Hypothalamus (tissue), 51 donors: ENCODE measurements at regions not wholly inside any gene's neighbourhood (a gene's known extent, or its start where the extent isn't known, plus 50 kb on each side); places are given as distances from the start of the nearest gene placed in this dataset.

Experiments
- DNase-seq, 51 donors: peaks; one replicate each; lab custom pipeline; 2025; lab: John Stamatoyannopoulos, UW

DNA sequence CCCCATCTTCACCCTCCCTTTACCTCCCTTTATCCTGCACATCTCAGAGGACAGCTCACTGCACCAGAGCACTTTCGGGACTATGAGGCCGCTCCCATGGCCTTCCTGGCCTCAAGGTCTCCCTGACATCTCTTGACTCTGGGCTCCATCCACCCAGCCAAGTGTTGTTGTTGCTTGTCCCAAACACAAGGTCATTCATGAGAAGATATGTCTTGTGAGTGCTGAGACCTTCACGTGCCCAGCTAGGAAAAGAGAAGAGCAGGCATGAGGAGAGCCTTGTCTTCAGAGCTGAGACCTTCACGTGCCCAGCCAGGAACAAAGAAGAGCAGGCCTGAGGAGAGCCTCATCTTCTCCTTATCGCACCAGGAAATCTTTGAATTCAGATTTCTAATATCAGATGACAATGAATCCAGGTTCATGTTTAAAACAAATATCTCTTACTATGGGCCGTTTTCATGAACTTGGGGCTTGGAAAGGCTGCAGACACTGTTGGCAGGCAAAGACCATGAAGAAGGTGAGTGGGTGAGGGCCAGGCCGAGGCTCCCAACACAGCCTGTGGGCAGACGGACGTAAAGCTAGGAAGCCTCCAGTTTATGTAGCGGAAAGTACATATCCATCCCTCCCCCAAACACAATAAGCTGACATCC lies 256.1 kb downstream of the NDUFA10 start:
- DNase-seq, result no peak

DNA sequence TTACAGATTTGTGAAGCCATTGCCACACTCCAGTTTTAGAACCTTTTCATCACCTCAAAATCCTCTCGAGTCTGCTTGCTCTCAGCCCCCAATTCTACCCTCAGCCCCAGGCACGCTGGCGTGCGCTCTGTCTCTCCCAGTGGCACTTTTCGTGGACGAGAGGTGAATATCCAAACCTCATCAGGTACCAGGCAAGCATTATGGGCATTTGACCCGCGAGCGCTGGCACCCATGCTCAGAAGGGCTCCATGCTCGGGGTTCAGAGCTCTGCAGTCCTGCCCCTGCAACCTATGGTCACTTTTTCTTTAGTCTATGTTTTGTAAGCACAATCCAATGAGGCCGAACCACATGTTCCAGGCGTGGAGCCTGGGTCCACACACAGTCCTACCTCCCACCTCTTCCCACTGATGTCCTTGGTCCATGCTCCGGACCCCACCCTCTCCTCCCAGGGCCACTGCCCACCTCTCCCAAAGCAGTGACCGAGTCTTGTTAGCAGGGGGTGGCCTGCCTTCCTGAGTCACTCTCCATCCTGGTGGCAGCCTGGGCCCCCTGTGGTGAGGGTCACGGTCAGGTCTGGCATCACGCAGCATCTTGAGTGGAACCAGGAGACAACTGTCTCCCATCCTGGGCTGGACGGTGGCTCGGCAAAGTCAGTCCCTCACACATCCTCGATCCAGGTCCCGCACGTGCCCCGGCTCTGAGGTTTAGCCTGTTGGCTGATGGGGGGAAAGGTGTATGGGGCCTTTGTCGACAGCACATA lies 256.9 kb downstream of the NDUFA10 start:
- no peak for DNase-seq

DNA sequence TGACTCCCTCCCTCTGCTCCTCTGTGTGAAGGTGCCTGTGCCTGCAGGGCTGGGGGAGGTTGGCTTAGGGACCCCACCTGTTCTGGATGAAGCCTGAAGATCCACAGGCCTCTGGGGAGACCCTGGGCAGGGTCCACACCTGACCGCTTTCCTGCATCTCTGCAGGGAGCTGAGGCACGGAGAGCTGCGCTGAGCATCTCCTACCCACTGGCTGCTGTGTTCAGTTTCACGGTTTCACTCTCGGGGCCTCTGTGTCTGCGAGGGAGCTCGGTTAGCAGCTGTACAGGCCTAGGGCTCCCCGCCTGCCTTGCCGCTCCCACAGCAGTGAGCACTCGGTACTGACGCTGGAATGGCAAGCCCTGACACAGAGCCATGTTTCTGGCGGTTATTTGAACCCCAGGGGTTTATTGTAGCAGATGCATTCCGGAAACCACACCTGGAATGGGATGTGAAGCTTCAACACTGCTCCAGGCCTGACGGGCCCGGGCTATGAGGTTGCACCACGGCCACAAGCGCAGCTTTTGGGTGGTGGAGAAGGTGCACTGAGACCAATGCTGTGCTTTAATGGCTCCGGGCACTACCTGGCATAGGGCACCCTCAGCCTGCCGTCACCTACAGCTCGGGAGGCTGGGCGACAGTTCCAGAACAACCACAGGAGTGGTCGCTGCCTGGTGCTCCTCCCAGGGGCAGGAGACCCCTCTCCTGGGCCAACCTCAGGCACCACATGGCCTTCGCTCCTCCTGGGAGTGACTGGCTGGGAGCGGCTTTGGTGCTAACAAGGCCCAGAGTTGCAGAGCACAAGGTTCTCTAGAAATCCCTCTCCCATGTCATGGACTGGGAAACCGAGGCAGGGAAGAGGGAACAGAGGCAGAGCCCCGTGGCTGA lies 257.9 kb downstream of the NDUFA10 start:
- no peak for DNase-seq

DNA sequence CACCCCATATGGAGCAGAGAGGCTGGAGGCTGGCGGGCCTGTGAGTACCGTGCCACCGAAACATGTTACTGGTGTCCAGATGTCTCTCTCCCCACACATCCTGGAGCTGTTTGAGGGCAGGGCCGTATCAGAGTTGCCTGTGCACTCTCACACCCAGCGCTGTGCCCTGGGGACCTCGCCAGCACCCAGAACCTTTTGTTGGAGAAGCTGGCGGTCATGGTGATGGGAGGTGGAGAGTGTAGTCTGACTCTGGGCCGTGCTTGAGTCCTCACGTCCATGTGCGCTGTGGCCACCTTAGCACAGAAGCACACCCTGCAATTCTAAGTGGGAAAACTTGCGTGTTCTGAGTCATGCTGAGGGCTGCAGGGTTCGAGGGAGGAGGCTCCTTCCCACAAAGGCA lies 259.2 kb downstream of the NDUFA10 start:
- DNase-seq, result no peak

DNA sequence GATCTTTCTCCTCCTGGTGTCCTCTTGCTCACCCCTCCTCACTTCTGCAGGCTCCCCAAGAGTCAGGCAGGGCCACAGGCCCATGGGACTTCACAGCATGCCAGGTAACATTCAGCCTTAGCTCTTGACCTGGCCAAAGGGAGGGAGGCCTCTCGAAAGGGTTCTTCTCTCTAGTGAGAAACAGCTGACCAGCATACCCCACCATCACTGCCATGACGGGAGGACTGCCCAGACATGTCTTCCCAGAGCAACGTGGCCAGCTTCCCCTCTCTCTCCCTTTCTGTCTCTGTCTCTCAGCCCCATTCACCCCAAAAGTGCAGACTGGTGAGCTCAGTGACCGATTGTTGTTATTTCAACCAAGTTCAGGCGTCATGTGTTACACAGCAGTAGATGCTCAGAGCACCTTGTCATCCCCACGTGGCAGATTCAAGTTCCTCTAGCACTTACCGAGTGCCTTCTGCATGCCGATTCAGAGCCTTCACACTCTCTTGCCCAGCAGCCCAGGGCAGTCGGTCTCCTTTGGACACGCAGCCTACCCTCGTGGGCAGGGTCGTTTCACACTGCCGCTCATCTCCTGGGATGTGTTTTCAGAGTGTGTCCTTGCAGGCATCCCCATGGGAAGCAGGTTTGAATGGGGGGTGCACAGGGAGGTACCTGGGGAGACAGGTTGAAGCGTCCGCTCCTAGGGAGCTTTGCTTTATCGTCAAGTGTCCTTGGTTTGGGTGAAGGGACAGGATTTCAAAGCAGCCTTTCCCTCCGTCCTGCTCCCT lies 259.9 kb downstream of the NDUFA10 start:
- no peak for DNase-seq

DNA sequence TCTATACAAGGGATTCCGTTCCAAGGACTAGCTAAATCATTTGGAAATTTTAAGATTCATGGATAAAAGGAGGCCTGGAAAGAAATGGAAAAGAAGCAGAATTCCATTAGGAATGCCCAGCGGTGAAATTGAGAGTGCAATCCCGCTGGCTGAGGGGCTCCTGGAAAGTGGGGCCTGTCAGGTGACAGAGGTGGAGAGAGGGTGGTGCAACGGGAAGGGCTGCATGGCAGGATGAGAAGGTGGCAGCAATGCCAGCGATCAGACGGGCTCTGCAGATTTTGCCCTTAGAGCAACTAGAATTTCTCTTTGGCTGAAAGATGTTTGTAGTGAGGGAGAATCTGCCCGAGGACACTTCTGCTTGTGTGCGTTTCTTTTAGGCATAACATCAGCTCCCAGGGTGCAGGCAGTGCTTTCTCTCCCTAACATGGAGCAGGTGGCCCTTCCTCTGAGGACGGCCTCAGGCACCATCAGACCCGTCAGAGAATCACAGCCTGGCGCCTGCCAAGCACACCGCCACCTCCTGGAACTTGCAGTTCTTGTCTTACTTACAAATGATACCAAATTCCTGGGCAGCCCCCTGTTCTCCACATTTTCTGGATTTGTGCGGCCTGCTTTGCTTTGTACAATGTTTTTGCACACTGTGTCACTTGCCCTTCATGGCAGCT lies 261.6 kb downstream of the NDUFA10 start:
- peak in 3 of 51 donors; percentile 24 to 38 (median 27) for DNase-seq

DNA sequence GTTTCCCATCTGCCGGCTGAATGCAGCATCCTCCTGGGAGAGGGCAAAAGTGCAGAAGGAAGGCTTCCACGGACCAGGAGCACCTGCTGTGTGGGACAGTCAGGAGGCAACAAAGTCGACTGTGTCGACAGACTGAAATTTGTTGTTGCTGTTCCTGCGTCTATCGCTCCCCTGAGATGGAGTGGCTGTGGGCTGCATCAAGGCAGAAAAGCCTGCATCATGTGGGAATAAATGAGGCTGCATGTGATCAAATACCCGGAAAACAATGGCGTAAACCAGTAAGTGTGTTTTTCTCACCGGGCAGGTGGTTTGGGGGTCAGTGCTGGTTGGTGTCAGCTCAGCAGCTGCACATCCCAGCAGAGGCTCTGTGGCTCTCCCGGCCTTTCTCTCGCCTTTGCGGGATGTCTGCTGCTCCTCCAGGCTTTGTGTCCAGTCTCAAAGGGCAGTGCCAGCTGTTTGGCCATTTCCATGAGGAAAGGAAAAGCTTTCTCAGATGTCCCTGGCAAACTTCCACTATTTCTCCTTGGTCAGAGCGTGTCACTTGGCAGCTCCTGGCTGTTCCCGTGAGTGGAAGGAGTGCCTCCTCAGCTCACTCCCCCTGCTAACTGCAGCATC lies 262.4 kb downstream of the NDUFA10 start:
- peak in 13 of 51 donors; percentile 16 to 54 (median 32) for DNase-seq

DNA sequence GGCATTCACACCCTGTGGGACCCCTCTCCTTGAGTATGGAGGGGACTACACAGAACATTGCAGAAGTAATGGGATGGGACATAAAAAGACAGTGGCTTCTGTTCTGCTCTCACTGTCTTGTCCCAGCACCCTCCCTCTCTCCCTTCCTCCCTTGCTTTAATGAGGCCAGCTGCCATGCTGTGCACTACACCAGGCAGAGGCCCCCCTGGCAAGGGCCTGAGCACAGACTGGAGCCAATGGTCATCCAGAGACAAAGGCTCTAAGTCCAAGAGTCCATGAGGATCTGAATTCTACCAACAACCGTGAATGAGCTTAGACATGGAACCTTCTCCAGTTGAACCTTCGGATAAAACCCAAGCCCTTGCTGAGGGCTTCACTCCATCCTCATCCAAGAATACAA lies 263.0 kb downstream of the NDUFA10 start:
- DNase-seq, result no peak

DNA sequence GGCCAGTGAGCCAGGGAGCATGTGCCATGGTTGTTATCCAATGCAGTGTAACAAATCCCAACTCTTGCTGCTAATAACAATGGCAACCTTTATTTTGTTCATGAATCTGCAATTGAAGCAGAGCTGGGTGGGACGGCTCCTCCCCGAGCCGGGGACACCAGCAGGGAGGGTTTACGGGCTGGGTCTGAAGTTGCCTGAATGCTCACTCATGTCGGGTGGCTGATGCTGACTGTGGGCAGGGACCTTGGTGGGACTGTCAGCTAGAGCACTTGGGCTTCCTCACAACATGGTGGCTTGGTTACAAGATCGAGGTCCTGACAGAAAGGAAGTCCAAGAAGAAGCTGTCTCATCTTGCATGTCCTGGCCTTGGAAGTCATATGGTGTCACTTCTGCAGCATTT lies 264.5 kb downstream of the NDUFA10 start:
- DNase-seq, result no peak

DNA sequence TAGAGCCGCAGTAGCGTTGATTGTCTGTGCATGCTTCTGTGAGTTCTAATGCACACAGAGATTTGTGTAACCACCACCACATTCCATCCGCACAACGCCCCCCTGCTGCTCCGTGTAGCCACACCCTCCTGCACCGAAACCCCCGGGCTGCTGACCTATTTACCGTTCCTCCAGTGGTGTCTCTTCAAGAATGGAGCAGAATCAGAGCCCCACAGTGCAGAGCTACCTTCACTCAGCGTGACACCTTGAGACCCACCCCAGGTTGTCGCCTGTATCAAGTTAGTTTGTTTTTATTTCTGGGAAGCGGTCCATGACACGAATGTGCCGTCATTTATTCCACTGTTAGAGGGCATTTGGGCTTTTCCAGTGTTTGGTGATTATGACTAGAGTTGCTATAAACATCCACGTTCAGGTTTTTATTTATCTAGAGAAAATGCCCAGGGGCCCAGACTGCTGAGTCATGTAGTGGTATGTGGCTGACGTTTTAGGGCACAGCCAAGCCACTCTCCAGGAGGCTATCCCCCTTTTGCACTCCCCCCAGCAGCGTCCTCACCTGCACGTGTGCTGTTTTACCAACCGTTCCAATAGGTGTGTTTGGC lies 266.8 kb downstream of the NDUFA10 start:
- DNase-seq, result no peak

DNA sequence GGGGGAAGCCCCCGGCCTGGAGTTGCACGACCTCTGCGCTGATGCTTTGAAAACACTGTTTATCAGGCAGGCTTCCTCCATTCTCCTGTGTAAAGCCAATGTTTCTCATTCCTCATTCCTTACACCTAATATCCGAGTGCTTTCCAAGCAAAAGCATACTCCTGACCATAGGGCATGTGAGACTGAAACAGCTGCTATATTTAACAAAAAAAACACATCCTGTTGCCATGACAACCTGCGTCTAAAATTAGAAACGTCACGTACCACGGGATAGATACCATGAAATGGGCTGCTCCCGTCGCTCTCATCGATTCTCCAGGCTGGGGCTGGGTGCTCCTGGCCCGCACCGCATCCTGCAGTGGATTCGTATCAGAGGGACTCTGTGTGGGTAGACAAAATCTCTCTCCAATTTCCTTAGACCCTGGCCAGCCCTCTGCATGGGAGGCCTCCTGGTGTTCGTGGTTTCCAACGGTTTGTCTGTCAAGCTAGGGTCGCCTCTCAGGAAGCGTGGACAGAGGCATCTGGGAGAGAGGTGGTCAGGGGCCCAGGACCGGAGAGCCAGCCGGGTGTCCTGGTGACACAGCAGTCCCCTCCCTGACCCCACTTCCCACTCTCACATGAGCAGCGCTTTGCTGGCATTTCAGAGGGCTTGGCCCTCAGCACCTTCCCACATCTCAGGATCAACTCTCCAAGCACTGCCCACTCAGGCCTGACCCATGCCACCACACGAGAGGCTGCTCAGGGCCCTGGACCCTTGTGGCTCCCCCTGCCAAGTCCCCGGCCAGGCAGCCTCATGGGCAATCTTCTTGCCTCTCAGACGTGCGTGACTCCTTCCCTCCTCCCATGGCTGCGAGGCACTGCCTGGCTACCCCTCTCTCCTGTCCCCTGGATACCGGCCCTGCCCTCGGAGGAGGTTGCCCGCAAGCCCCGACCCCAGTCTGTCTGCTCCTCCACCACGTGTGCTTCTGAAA lies 268.1 kb downstream of the NDUFA10 start:
- DNase-seq, result peak in 8 of 51 donors; percentile 18 to 63 (median 34)

DNA sequence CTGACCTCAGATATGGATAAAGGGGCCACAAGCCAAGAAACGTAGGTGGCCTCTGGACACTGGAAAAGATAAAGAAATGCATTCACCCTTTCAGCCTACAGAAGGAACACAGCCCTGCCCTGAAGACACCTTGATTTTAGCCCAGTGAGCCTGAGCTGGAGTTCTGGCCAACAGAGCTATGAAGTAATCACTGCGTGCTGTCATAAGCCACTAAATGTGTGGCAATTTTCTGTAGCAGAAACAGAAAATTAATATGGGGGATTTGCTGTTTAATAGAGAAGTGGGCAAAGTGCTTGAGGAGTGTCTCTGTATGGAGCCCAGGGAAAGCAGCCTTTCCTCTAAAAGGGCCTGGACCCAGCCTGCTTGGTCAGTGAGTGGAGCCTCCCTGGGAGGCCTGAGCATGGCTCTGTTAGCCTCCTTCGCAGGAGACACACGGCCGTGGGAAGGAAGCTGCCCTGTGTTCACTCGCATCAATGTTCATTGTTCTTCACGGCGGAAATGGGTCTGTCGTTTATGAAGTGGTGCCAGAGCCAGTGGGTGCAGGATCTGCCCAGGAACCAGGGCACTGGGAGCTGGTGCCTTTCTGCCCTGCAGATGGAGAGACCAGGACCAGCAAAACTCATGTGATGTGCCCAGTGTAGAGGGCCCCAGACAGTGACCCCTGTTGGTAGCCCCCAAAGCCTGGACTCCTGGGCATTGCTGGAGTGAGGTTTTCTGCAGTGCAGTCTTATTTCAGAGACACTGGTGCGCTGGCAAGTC lies 268.9 kb downstream of the NDUFA10 start:
- no peak for DNase-seq

DNA sequence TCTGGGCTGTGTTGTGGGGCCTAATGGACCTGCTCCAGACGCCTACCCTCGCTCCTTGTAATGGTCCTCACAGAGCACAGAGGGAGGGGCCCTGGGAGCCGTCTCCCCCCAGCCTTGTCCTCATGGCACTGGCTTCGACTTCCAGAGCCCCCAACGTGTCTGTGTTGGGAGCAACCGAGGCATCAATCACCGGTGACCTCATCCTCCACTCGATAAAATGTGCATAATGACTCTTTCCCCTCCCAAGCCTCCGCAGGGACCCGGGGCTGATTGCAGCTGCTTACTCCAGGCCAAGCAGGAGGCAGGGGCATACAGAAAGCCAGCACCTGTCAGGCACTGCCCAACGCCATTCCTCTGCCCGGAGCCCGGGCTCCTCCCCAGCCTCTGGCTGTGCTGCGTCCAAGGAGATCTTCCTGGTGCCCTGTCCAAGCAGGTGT lies 271.7 kb downstream of the NDUFA10 start:
- no peak for DNase-seq

DNA sequence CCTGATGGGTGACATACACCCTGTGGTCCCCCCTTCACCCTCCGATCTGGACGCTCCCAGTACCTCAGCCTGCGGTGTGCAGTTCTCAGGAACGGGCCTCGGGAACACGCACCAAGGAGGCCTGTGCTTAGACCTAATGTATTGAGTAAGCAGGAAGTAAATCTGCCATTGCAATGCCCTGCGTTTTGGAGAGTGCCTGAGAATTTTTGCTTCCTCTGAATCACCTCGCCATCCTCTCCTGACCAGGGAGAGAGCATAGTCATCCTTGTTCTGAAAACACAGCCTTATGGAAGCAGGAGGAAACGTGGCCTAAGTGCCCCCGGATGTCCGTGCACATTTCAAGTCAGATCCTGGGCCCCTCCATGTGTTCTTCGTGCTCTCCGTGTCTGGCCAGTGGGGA lies 272.2 kb downstream of the NDUFA10 start:
- no peak for DNase-seq

DNA sequence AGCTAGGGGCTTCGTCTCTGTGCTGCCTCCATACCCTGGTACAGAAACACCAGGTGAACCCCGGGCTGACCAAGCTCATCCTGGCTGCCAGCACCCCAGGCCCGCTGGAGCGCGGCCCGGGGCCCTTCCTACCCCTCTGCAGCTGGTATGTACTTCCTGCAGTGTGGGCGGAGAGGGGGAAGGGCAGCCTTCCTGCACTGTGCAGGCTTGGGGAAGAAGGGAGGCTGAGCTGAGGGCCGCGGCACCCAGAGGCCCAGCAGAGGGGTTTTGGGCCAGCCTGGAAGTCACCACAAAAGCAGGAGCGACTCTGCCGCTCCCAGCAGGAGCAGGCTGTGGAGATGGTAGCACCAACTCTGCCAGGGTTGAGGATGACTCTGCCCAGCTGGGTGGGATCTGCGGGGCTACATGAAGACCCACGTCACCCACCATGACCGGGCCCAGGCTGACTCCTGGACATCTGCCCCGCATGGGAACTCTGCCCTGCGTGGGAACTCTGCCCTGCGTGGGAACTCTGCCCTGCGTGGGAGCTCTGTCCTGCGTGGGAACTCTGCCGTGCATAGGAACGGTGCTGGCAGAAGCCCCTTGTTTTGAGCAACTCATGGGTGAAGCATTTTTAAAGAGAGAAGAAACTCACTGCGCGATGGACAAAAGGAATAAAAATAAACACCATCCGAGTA lies 273.3 kb downstream of the NDUFA10 start:
- no peak for DNase-seq

DNA sequence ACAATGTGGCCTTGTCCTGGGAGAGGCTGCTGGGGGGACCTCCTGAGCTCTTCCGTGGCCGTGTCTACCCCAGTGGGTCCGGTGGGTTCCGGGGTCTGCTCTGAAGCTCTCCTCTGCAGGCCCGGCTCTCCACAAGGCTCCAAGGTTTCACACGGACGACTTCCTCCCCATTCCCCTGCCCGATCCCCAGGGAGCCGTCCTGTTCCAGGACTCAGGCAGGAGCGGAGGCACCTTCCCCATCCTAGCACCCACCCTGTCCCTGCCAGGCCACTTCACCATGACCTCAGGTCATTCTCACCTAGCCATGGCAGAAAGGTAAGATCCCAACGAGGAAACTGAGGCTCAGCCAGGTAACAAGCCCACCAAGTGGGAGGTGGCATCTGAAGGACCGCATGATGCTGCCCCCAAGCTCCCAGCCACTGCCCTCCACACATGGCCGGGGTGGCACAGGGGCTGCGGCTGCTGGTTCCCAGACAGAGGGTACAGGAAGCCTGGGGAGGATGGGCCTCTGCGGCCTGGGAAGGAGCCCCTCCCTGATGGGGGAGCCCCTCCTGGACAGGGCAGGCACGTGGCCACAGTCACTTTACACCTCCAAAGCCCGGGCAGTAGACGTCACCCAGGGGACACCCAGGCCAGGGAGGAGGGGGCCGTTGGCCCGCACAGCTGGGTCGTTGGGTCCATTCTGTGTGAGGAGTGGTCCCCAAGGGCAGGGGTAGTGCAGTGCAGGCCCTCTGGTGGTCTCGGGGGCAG lies 274.0 kb downstream of the NDUFA10 start:
- no peak for DNase-seq
